C4-2B (cell line): ENCODE measurements at regions not wholly inside any gene's neighbourhood (a gene's known extent, or its start where the extent isn't known, plus 50 kb on each side); places are given as distances from the start of the nearest gene placed in this dataset.

Source experiments
- CTCF ChIP-seq: fragments of 450-650 bp; conservative IDR thresholded peaks from 2 replicates; pipeline ENCODE4 v1.5.1; 2017; ENCODE audit warnings: mild to moderate bottlenecking
- ZFX ChIP-seq: fragments of 450-650 bp; IDR thresholded peaks from 2 replicates; pipeline ENCODE4 v1.6.1; 2017

GRCh38 chr11:90757849-90758494 is 535.1 kb upstream of the CHORDC1 start:
- no peak for TF ChIP-seq CTCF
- no peak for TF ChIP-seq ZFX
